SK-N-MC (cell line): ENCODE measurements at regions not wholly inside any gene's neighbourhood (a gene's known extent, or its start where the extent isn't known, plus 50 kb on each side); places are given as distances from the start of the nearest gene placed in this dataset.
"Not testable (repeated sequence)": the region's sequence is repeated elsewhere in the genome, so short reads cannot be mapped to it uniquely, and the experiment has no call there.

Experiments
- DNase-seq: peaks from one replicate; pipeline ENCODE4 v3.0.0-alpha.2; 2011; ENCODE audit warnings: low read depth, low spot score
- H3K27ac ChIP-seq: fragments of 200-600 bp; sonication (generic); 2 replicates; pipeline ENCODE4 v1.5.1; 2016; ENCODE audit warnings: mixed run types
- H3K36me3 ChIP-seq: fragments of 200-600 bp; sonication (generic); 2 replicates; pipeline ENCODE4 v1.6.1; 2017; ENCODE audit warnings: antibody characterized with exemption, low read length, mixed read lengths; ENCODE audit not compliant: insufficient read depth
- H3K4me3 ChIP-seq: fragments of 200-600 bp; sonication (generic); 2 replicates; pipeline ENCODE4 v1.5.1; 2016
- H3K9ac ChIP-seq: fragments of 200-600 bp; sonication (generic); 2 replicates; pipeline ENCODE4 v1.8.0; 2017; ENCODE audit warnings: mixed run types, mixed read lengths; ENCODE audit not compliant: insufficient read length
- H3K9me3 ChIP-seq: fragments of 200-600 bp; sonication (generic); 2 replicates; pipeline ENCODE4 v1.6.1; 2017; ENCODE audit warnings: low read depth, mild to moderate bottlenecking, antibody characterized with exemption, low read length, moderate library complexity, mixed read lengths
- EZH2 ChIP-seq: fragments of 200-600 bp; sonication (generic); IDR thresholded peaks from one replicate; pipeline ENCODE4 v1.6.1; 2017; ENCODE audit warnings: antibody characterized with exemption
- FOXP2 ChIP-seq: optimal IDR thresholded peaks from 2 replicates; pipeline ENCODE3; 2011; ENCODE audit warnings: mild to moderate bottlenecking, moderate library complexity; ENCODE audit not compliant: insufficient read depth; ENCODE audit errors: extremely low read length, control extremely low read depth
- POLR2AphosphoS5 ChIP-seq: IDR thresholded peaks from 2 replicates; pipeline ENCODE4 v1.6.1; 2012; ENCODE audit warnings: mild to moderate bottlenecking, low read depth, low read length, borderline replicate concordance

- no peak for DNase-seq
- TF ChIP-seq POLR2AphosphoS5 (no peak), EZH2 (no peak), FOXP2 (no peak)
- no peak overlapping the region for H3K27ac ChIP-seq
- no peaks in the 10 kb centered on the region for H3K9me3 ChIP-seq
- no peak overlapping the region for H3K9ac ChIP-seq
- H3K4me3 ChIP-seq, result no peak overlapping the region
- H3K36me3 ChIP-seq, result no peaks in the 10 kb centered on the region
Measured at GRCh38 chr1:224545571-224545970, 70.5 kb upstream of the CNIH3 start.

- TF ChIP-seq POLR2AphosphoS5, result no peak
- no peak for TF ChIP-seq FOXP2
- TF ChIP-seq EZH2, result no peak
- Histone ChIP-seq H3K27ac (no peak overlapping the region), H3K9ac (no peak overlapping the region), H3K4me3 (no peak overlapping the region), H3K9me3 (no peaks in the 10 kb centered on the region), H3K36me3 (no peaks in the 10 kb centered on the region)
- no peak for DNase-seq
Measured at GRCh38 chr1:224548676-224549075, 67.4 kb upstream of the CNIH3 start.

GRCh38 chr1:224551189-224551588 is 64.9 kb upstream of the CNIH3 start:
- H3K9me3 ChIP-seq, H3K36me3 ChIP-seq, H3K27ac ChIP-seq: not testable (repeated sequence)

GRCh38 chr1:224554056-224554455 is 62.1 kb upstream of the CNIH3 start:
- H3K9me3 ChIP-seq, result no peaks in the 10 kb centered on the region
- no peak for DNase-seq
- no peak overlapping the region for H3K27ac ChIP-seq
- no peak overlapping the region for H3K9ac ChIP-seq
- H3K4me3 ChIP-seq, result no peak overlapping the region
- H3K36me3 ChIP-seq, result no peaks in the 10 kb centered on the region
- TF ChIP-seq FOXP2 (no peak), EZH2 (no peak), POLR2AphosphoS5 (no peak)

More at GRCh38 chr1:224551189-224551588, 64.9 kb upstream of the CNIH3 start:
- DNase-seq, H3K4me3 ChIP-seq, H3K9ac ChIP-seq: not testable (repeated sequence)

- no peak for TF ChIP-seq POLR2AphosphoS5
- no peak for TF ChIP-seq FOXP2
- no peak for TF ChIP-seq EZH2
- H3K9ac ChIP-seq, result no peak overlapping the region
- no peaks in the 10 kb centered on the region for H3K9me3 ChIP-seq
- no peaks in the 10 kb centered on the region for H3K36me3 ChIP-seq
- no peak for DNase-seq
- no peak overlapping the region for H3K4me3 ChIP-seq
- H3K27ac ChIP-seq, result no peak overlapping the region
Measured at GRCh38 chr1:224554620-224555259, 61.4 kb upstream of the CNIH3 start.

- Histone ChIP-seq H3K4me3 (no peak overlapping the region), H3K36me3 (no peaks in the 10 kb centered on the region), H3K27ac (no peak overlapping the region), H3K9ac (no peak overlapping the region), H3K9me3 (no peaks in the 10 kb centered on the region)
- TF ChIP-seq FOXP2 (no peak), POLR2AphosphoS5 (no peak), EZH2 (no peak)
- no peak for DNase-seq
Measured at GRCh38 chr1:224558904-224559303, 57.2 kb upstream of the CNIH3 start.

GRCh38 chr1:224559981-224560728 is 56.0 kb upstream of the CNIH3 start:
- H3K27ac ChIP-seq, result no peak overlapping the region

GRCh38 chr1:224562881-224563280 is 53.2 kb upstream of the CNIH3 start:
- H3K4me3 ChIP-seq, DNase-seq, H3K9me3 ChIP-seq, H3K27ac ChIP-seq, H3K36me3 ChIP-seq, H3K9ac ChIP-seq: not testable (repeated sequence)

More at GRCh38 chr1:224559981-224560728, 56.0 kb upstream of the CNIH3 start:
- DNase-seq, result no peak
- no peaks in the 10 kb centered on the region for H3K9me3 ChIP-seq
- H3K9ac ChIP-seq, result no peak overlapping the region
- H3K4me3 ChIP-seq, result no peak overlapping the region
- no peak for TF ChIP-seq EZH2
- H3K36me3 ChIP-seq, result no peaks in the 10 kb centered on the region

GRCh38 chr1:224563666-224564065 is 52.5 kb upstream of the CNIH3 start:
- Histone ChIP-seq H3K27ac (no peak overlapping the region), H3K4me3 (no peak overlapping the region), H3K9me3 (no peaks in the 10 kb centered on the region), H3K36me3 (no peaks in the 10 kb centered on the region), H3K9ac (no peak overlapping the region)
- TF ChIP-seq FOXP2, result no peak
- TF ChIP-seq EZH2, result no peak
- TF ChIP-seq POLR2AphosphoS5, result no peak
- no peak for DNase-seq
